ENCODE measurements at regions not wholly inside any gene's neighbourhood (a gene's known extent, or its start where the extent isn't known, plus 50 kb on each side); places are given as distances from the start of the nearest gene placed in this dataset.

DNA sequence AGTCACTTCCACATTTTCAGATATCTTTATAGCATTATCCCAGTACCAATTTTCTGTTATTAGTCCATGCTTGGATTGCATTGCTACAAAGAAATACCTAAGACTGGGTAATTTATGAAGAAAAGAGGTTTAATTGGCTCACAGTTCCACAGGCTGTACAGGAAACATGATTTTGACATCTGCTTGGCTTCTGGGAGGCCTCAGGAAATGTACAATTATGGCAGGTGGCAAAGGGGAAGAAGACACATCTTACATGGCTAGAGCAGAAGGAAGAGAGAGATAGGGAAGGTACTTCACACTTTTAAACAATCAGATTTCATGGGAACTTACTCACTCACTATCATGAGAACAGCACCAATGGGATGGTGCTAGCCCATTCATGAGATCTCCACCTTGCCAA lies 172.3 kb upstream of the GPR149 start:
- H3K9me2 ChIP-seq (replicated peaks; ENCODE audit: insufficient read depth), result no peaks in the 10 kb centered on the region

GRCh38 chr3:154598166-154598565 lies 168.2 kb upstream of the GPR149 start:
- Histone ChIP-seq H3K4me3 (no peak overlapping the region), H3K9me3 (ENCODE audit: low read depth) (no peaks in the 10 kb centered on the region), H2AFZ (no peak overlapping the region), H3K79me2 (no peaks in the 10 kb centered on the region), H3K4me1 (ENCODE audit: insufficient read depth) (no peaks in the 10 kb centered on the region), H3K4me2 (no peak overlapping the region), H3K9me2 (replicated peaks; ENCODE audit: insufficient read depth) (no peaks in the 10 kb centered on the region), H3K36me3 (replicated peaks; ENCODE audit: insufficient read depth, low read depth) (no peaks in the 10 kb centered on the region), H3K27me3 (no peaks in the 10 kb centered on the region), H4K20me1 (ENCODE audit: insufficient read depth, poor library complexity, severe bottlenecking) (no peaks in the 10 kb centered on the region), H3K27ac (no peak overlapping the region)
- no peak for TF ChIP-seq EZH2phosphoT487 (IDR thresholded peaks at IDR 0.05; ENCODE audit: low read depth, severe bottlenecking, unreplicated experiment)
- TF ChIP-seq CTCF (IDR thresholded peaks at IDR 0.05; ENCODE audit: poor library complexity), result no peak
- WGBS (ENCODE audit: low lambda C conversion rate, missing lambda C conversion rate), result 46% methylated on average over 3 of the region's 3 CpGs
- no peak for DNase-seq (ENCODE audit: low spot score)

More for the DNA sequence above, 172.3 kb upstream of the GPR149 start:
- Histone ChIP-seq H3K4me2 (no peak overlapping the region), H3K27ac (no peak overlapping the region), H3K27me3 (no peaks in the 10 kb centered on the region), H2AFZ (no peak overlapping the region), H3K9me3 (ENCODE audit: low read depth) (no peaks in the 10 kb centered on the region), H3K4me3 (no peak overlapping the region), H3K79me2 (no peaks in the 10 kb centered on the region), H3K4me1 (ENCODE audit: insufficient read depth) (no peaks in the 10 kb centered on the region), H4K20me1 (ENCODE audit: insufficient read depth, poor library complexity, severe bottlenecking) (no peaks in the 10 kb centered on the region), H3K36me3 (replicated peaks; ENCODE audit: insufficient read depth, low read depth) (no peaks in the 10 kb centered on the region)
- TF ChIP-seq CTCF (IDR thresholded peaks at IDR 0.05; ENCODE audit: poor library complexity), result no peak
- TF ChIP-seq EZH2phosphoT487 (IDR thresholded peaks at IDR 0.05; ENCODE audit: low read depth, severe bottlenecking, unreplicated experiment), result no peak
- no peak for TF ChIP-seq EZH2 (IDR thresholded peaks at IDR 0.05; ENCODE audit: borderline replicate concordance)
- no peak for DNase-seq (ENCODE audit: low spot score)

DNA sequence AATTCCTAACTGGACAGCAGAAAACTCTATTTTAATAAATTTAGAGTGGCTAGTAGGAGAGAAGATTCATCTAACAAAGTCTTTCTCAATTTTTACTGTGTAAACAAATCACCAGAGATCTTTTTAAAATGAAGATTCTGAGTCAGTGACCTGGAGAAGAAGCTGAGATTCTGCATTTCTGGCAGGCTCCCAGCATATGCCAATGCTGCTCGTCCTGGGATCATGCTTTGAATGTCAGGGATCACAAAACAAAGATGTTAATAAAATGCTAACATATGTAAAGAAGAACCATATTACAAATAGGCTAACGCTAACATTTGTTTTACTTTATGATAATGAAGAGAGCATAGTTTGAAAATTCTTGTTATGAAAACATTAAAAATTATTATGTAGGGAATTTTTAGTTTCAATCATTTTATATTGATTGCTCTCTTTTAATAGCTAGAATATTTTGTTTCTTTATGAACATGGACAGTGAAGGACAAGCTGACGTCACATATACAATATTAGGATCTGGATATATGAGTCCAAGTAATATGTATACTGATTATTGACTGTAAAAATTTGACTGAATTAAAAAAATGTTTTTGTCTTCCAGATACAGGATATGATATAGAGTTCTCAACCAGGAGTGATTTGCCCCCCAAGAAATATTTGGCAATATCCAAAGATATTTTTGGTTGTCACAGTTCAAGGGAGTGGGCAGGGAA lies 160.8 kb upstream of the GPR149 start:
- Histone ChIP-seq H3K4me1 (ENCODE audit: insufficient read depth) (no peaks in the 10 kb centered on the region), H3K4me3 (no peak overlapping the region), H3K27me3 (no peaks in the 10 kb centered on the region), H4K20me1 (ENCODE audit: insufficient read depth, poor library complexity, severe bottlenecking) (no peaks in the 10 kb centered on the region), H3K9me2 (replicated peaks; ENCODE audit: insufficient read depth) (no peaks in the 10 kb centered on the region), H2AFZ (no peak overlapping the region), H3K4me2 (no peak overlapping the region), H3K9me3 (ENCODE audit: low read depth) (no peaks in the 10 kb centered on the region), H3K36me3 (replicated peaks; ENCODE audit: insufficient read depth, low read depth) (no peaks in the 10 kb centered on the region), H3K79me2 (no peaks in the 10 kb centered on the region), H3K27ac (no peak overlapping the region)
- TF ChIP-seq EZH2 (IDR thresholded peaks at IDR 0.05; ENCODE audit: borderline replicate concordance), result no peak
- TF ChIP-seq EZH2phosphoT487 (IDR thresholded peaks at IDR 0.05; ENCODE audit: low read depth, severe bottlenecking, unreplicated experiment), result no peak
- TF ChIP-seq CTCF (IDR thresholded peaks at IDR 0.05; ENCODE audit: poor library complexity), result no peak
- no peak for DNase-seq (ENCODE audit: low spot score)
- WGBS (ENCODE audit: low lambda C conversion rate, missing lambda C conversion rate), result 78% methylated on average over 3 of the region's 3 CpGs

Data from hepatocyte (in vitro differentiated cells).